Retinal pigment epithelial cell (primary cell): ENCODE measurements at regions not wholly inside any gene's neighbourhood (a gene's known extent, or its start where the extent isn't known, plus 50 kb on each side); places are given as distances from the start of the nearest gene placed in this dataset.

Source experiments
- DNase-seq: peaks from one replicate; pipeline ENCODE4 v3.0.0-alpha.2; 2010; ENCODE audit warnings: low read depth
- H3K4me3 ChIP-seq: 2 replicates; pipeline ENCODE4 v1.5.1; 2011; ENCODE audit warnings: mild to moderate bottlenecking, low read length, control low read depth, moderate library complexity
- TF ChIP-seq, protein P1 (sequence below): conservative IDR thresholded peaks from 2 replicates; pipeline ENCODE4 v1.5.1; 2011; ENCODE audit warnings: low read depth, low read length, control low read depth, inconsistent platforms

DNA sequence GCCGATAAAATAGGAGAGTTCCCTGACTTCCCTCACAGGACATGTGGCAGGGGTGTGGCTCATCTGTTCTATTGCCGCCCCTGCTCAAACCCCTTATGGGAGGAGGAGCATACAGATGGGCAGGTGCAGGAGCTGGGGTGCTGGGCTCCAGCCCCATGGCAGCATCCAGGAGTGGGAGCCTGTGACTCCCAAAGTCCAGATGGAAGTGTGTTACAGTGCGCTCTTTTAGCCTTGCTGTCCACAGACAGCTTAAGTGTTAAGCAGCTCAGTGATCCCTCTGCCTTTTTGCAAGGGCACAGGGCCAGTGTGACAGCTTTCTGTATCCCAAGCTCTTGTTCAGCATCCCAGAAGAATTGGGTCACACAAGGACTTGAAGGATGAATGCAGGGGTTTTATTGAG is 212.3 kb upstream of the MYLIP start:
- TF ChIP-seq, protein P1, sequence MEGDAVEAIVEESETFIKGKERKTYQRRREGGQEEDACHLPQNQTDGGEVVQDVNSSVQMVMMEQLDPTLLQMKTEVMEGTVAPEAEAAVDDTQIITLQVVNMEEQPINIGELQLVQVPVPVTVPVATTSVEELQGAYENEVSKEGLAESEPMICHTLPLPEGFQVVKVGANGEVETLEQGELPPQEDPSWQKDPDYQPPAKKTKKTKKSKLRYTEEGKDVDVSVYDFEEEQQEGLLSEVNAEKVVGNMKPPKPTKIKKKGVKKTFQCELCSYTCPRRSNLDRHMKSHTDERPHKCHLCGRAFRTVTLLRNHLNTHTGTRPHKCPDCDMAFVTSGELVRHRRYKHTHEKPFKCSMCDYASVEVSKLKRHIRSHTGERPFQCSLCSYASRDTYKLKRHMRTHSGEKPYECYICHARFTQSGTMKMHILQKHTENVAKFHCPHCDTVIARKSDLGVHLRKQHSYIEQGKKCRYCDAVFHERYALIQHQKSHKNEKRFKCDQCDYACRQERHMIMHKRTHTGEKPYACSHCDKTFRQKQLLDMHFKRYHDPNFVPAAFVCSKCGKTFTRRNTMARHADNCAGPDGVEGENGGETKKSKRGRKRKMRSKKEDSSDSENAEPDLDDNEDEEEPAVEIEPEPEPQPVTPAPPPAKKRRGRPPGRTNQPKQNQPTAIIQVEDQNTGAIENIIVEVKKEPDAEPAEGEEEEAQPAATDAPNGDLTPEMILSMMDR: no peak
- no peak for DNase-seq
- no peak overlapping the region for H3K4me3 ChIP-seq

DNA sequence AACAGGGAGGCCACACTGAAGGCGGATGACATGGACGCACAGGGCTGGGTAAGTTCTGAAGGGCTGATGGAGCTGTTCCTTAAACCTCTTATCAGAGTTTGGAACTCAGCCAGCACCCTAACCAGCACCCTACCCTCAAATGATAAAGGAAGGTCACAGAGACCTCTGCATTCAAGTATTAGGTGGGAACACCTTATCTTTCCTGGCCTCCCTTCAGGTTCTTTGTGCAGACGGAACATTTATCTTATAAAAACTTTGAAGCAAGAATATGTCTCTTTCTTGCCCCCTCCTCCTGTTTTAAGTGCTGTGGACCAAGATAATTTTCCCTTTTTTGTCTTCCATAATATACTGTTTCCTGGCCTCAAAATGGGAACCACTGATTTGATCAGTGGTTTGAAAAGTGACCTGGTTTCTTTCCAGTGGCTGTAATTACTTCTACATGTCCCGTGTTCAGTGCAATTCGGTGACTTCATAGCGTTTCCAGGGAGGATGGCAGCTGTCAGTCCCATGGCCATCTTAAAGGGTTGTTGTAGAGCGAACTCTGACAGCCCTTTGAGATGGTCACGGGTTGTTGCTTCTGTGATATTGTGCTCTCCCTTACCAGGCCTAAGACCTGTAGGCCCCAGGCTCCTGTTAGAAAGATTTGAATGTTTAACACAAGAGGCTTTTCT is 213.2 kb upstream of the MYLIP start:
- H3K4me3 ChIP-seq: no peak overlapping the region
- TF ChIP-seq, protein P1: no peak
- DNase-seq: no peak

DNA sequence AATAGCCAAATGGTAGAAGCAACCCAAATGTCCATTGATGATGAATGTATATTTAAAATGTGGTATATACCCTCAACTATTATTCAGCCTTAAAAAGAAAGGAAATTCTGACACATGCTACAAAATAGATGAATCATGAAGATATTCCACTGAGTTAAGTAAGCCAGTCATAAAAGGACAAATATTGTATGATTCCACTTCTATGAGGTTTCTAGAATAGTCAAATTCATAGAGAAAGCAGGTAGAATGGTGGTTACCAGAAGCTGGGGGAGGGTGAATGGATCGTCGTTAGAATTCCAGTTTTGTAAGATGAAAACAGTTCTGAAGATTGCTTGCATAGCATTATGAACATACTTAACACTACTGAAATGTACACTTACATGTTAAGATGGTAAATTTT is 214.3 kb upstream of the MYLIP start:
- DNase-seq: no peak
- TF ChIP-seq, protein P1: no peak
- no peak overlapping the region for H3K4me3 ChIP-seq

DNA sequence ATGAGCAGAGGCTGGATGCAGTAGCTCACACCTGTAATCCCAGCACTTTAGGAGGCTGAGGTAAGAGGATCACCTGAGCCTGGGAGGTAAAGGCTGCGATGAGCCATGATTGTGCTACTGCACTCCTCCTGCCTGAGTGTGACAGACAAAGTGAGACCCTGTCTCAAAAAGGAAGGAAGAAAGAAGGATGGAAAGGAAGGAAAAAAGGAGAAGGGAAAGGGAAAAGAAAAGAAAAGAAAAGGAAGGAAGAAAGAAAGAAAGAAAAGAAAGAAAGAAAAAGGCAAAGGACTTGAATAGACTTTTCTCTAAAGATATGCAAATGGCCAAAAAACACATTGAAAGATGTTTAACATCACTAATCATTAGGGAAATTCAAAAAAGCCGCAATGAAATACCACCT is 215.3 kb upstream of the MYLIP start:
- no peak overlapping the region for H3K4me3 ChIP-seq
- no peak for DNase-seq
- TF ChIP-seq, protein P1: no peak

DNA sequence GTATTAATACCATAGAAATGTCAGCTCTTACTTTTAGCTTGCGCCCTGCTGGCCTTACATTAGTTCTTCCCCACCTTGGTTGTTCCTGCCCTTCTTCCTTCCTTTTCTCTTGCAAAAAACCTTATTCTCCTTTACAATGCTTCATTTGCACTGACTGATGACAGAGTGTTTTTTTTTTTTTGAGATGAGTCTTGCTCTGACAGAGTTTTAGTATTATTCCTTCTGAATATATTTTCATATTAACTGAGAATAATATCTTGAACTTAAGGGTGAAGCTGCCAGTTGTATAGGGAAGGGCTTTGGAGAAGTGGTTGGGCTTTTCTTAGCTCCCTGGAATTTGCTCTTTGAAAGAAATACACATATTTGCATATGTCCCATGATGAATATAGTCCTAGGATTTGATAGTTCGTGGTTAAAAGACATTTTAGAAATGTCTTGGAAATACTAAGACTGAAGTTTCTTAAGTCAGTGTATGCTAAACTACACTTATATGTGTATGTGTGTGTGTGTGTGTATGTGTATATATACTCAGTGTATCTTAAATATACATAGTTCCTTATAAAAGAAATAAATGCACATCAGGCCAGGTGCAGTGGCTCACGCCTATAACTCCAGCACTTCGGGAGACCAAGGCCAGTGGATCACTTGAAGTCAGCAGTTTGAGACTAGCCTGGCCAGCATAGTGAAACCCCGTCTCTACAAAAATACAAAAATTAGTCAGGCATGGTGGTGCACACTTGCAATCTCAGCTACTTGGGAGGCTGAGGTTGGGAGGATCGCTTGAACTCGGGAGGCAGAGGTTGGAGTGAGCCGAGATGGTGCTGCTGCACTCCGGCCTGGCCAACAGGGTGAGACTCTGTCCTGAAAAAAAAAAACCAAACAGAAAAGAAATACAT is 216.1 kb upstream of the MYLIP start:
- H3K4me3 ChIP-seq: no peak overlapping the region
- DNase-seq: no peak
- TF ChIP-seq, protein P1: no peak

DNA sequence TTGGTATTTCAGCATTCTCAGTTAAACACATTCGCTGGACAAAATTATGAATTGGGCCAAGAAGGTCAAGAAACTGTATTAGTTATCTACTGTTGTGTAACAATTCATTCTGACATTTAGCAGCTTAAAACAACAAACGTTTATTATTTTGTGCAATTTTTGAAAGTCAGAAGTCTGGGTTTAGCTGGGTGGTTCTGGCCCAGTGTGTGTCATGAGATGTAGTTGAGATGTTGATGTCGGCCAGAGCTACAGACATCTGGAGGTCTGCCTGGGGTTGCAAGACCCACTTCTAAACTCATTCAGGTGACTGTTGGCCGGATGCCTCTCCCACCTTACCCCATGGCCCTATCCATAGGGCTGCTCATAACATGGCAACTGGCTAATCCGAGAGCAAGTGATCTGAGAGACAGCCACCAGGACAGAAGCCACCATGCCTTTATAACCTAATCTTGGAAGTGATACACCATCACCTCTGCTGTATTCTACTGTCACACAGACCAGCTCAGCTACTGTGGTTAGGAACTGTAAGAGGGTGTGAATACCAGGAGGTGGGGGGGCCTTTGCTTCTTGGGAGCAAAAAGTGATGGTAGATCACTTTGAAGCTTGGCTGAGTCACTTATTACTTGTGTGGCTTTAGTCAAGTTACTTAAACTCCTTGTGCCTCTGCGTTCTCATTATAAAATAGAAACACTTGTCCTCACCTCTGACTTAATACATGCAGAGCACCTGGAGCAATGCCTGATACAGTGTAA is 217.0 kb upstream of the MYLIP start:
- TF ChIP-seq, protein P1: no peak
- DNase-seq: no peak

More for the DNA sequence above, 217.0 kb upstream of the MYLIP start:
- no peak overlapping the region for H3K4me3 ChIP-seq
